GM19397 (cell line): ENCODE measurements at regions not wholly inside any gene's neighbourhood (a gene's known extent, or its start where the extent isn't known, plus 50 kb on each side); places are given as distances from the start of the nearest gene placed in this dataset.

Experiments used
- ATAC-seq: cut with Tn5 transposase; IDR thresholded peaks from one replicate; pipeline ENCODE4 v1.9.1; 2021; ENCODE audit warnings: mild to moderate bottlenecking, moderate library complexity; ENCODE audit not compliant: unreplicated experiment

- no peak for ATAC-seq
Measured at GRCh38 chr7:32150039-32150438, 79.8 kb upstream of the PDE1C start.

GRCh38 chr7:32147546-32148268 is 77.5 kb upstream of the PDE1C start:
- no peak for ATAC-seq

- ATAC-seq: no peak
Measured at GRCh38 chr7:32145911-32146310, 75.7 kb upstream of the PDE1C start.

- ATAC-seq: no peak
Measured at GRCh38 chr7:32144676-32145075, 74.5 kb upstream of the PDE1C start.

GRCh38 chr7:32143301-32143700 is 73.1 kb upstream of the PDE1C start:
- ATAC-seq: no peak

GRCh38 chr7:32142649-32143048 is 72.4 kb upstream of the PDE1C start:
- ATAC-seq: no peak

GRCh38 chr7:32140210-32140939 is 70.2 kb upstream of the PDE1C start:
- no peak for ATAC-seq

GRCh38 chr7:32137059-32137458 is 66.9 kb upstream of the PDE1C start:
- ATAC-seq: no peak

GRCh38 chr7:32131091-32131490 is 60.9 kb upstream of the PDE1C start:
- ATAC-seq: no peak

- ATAC-seq: no peak
Measured at GRCh38 chr7:32126843-32127242, 56.6 kb upstream of the PDE1C start.
